Pancreas (tissue), 10 donors: ENCODE measurements at regions not wholly inside any gene's neighbourhood (a gene's known extent, or its start where the extent isn't known, plus 50 kb on each side); places are given as distances from the start of the nearest gene placed in this dataset.

ENCODE experiments used
- ATAC-seq, 4 donors: fragments of 200-7000 bp; cut with Tn5 transposase; one replicate each; pipeline versions ENCODE4 v1.8.0 to v1.9.1; 2020; ENCODE audit warnings: mild to moderate bottlenecking in 4 of 4, moderate library complexity in 4 of 4
- DNase-seq, 6 donors: peaks; one replicate each; pipeline ENCODE4 v3.0.0-alpha.2; 2020
- FAIRE-seq: peaks from 2 replicates; lab custom pipeline; 2012; peaks lifted over from hg19 to GRCh38; lab: Jason Lieb, UNC
- H3K27ac ChIP-seq, 4 donors: fragments of 200-600 bp; sonication (generic); 1 replicate in 3 of 4; 2 replicates in 1 of 4; pipeline versions ENCODE4 v1.5.0 to v1.8.0; 2020
- H3K27me3 ChIP-seq, 4 donors: fragments of 200-600 bp; one replicate each; pipeline ENCODE4 v1.8.0; 2021
- H3K36me3 ChIP-seq, 3 donors: fragments of 200-600 bp; sonication (generic) in 1 of 3; one replicate each; pipeline versions ENCODE4 v1.5.0 to v1.8.0; 2020 to 2021
- H3K4me1 ChIP-seq, 3 donors: fragments of 200-600 bp; one replicate each; pipeline ENCODE4 v1.8.0; 2021
- H3K4me3 ChIP-seq, 4 donors: fragments of 200-600 bp; sonication (generic) in 2 of 4; one replicate each; pipeline versions ENCODE4 v1.5.0 to v1.8.0; 2020 to 2021
- H3K9me3 ChIP-seq, 4 donors: fragments of 200-600 bp; one replicate each; pipeline ENCODE4 v1.8.0; 2021
- WGBS, 2 donors: extraction: QIAGEN DNeasy Blood & Tissue Kit; methylation state at CpG; one replicate each; pipeline ENCODE4 v1.1.7; 2013; 5-methylcytosine and 5-hydroxymethylcytosine counted together
- intact Hi-C, 3 donors: fragments of 100-400 bp; cut with DNase I; formaldehyde crosslinking; loops; one replicate each; pipeline versions ENCODE4 v1.11.1 to v1.14.2; 2022
- TF ChIP-seq, protein P1 (sequence below), 4 donors: fragments of 200-600 bp; sonication (generic) in 3 of 4; IDR thresholded peaks; one replicate each; pipeline versions ENCODE4 v1.5.0 to v1.8.0; 2021; ENCODE audit warnings: antibody characterized with exemption in 4 of 4
- donor health status: healthy with polysubstance abuse.
- donor health status: DM: no; HTN: no; CAD: no; lungs with moderate emphysema.
- donor health status: DM: no; HTN: no; CAD: no.
- donor health status: control.
- donor health status: control.
- donor health status: Bipolar disorder and iron deficiency.
- donor health status: DM: yes; HTN: yes; CAD: no.
- donor health status: DM: no; HTN: no; CAD: no.
- donor health status: DM: no; HTN: no; CAD: no.
- donor health status: DM: yes; HTN: yes; CAD: no.

DNA sequence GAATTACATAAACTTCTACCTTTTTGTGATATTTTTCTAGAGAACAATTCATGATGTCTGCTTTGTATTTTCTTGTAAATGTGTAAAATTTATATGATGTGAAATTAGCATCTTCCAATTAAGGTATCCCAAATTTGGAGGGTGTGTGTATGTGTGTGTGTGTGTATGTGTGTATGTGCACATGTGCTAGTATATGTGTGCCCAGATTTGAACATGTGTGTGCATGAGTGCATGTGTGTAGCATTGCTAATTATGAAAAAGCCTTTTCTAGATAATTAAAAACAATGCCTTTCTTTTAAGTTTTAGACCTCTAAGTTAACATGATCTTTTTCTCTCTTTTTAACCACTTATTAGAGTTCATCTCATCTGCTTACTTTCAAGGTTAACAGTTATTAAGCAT lies 208.0 kb upstream of the SPOPL start:
- H3K4me1 ChIP-seq: no peaks in the 10 kb centered on the region
- TF ChIP-seq, protein P1, sequence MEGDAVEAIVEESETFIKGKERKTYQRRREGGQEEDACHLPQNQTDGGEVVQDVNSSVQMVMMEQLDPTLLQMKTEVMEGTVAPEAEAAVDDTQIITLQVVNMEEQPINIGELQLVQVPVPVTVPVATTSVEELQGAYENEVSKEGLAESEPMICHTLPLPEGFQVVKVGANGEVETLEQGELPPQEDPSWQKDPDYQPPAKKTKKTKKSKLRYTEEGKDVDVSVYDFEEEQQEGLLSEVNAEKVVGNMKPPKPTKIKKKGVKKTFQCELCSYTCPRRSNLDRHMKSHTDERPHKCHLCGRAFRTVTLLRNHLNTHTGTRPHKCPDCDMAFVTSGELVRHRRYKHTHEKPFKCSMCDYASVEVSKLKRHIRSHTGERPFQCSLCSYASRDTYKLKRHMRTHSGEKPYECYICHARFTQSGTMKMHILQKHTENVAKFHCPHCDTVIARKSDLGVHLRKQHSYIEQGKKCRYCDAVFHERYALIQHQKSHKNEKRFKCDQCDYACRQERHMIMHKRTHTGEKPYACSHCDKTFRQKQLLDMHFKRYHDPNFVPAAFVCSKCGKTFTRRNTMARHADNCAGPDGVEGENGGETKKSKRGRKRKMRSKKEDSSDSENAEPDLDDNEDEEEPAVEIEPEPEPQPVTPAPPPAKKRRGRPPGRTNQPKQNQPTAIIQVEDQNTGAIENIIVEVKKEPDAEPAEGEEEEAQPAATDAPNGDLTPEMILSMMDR (IDR thresholded peaks at IDR 0.05): no peak
- ATAC-seq: no peak
- H3K27ac ChIP-seq: no peak overlapping the region
- H3K9me3 ChIP-seq: no peaks in the 10 kb centered on the region
- no peak for DNase-seq
- intact Hi-C loops: no loop called here
- H3K36me3 ChIP-seq: no peaks in the 10 kb centered on the region
- no peak for FAIRE-seq
- H3K27me3 ChIP-seq: no peaks in the 10 kb centered on the region
- H3K4me3 ChIP-seq: no peak overlapping the region

DNA sequence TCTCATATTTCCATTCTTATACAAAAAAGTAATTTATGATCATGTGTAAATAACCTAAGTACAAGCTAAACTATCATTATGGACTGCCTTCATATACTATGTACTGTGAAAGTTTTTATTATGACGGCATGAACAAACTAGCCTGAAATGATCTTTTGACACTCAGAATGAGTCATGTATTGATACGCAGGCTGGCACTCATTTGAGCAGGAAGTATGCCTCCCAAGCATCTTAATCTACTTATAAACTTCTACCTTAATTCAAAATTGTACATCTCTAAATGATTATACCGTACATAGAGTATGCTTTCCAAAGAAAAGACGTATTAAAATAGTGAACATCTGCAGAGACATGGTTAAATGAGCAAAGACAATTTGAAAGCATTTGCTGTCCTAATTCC lies 207.1 kb upstream of the SPOPL start:
- H3K9me3 ChIP-seq: no peaks in the 10 kb centered on the region
- intact Hi-C loops: no loop called here
- H3K4me1 ChIP-seq: no peaks in the 10 kb centered on the region
- ATAC-seq (no peak), FAIRE-seq (no peak), DNase-seq (no peak)
- no peaks in the 10 kb centered on the region for H3K36me3 ChIP-seq
- TF ChIP-seq, protein P1 (IDR thresholded peaks at IDR 0.05): no peak
- no peaks in the 10 kb centered on the region for H3K27me3 ChIP-seq
- no peak overlapping the region for H3K27ac ChIP-seq
- WGBS, 2 donors: 87 to 92% methylated on average over 4 of the region's 4 CpGs
- H3K4me3 ChIP-seq: no peak overlapping the region

DNA sequence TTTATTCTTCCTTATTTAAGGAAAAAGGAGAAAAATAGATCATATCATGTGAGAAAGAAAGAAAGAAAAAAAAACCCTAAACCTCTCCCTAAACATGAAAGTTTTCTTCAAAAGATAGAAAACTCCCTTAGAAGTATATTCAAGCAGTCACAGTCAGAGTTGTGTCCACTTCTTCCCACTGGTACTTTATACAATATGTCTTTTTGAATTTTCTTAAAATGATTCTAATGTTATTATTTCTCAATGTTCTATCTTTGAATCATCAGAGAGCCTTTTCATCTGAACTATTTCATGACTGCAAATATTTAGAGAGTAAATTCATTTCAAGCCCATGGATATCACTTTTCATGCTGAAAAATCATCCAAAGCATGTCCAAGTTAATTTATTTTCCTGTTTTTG lies 205.2 kb upstream of the SPOPL start:
- Histone ChIP-seq H3K4me3 (no peak overlapping the region), H3K4me1 (no peaks in the 10 kb centered on the region), H3K27me3 (no peaks in the 10 kb centered on the region), H3K27ac (no peak overlapping the region), H3K9me3 (no peaks in the 10 kb centered on the region), H3K36me3 (no peaks in the 10 kb centered on the region)
- FAIRE-seq: no peak
- intact Hi-C loops: no loop called here
- no peak for ATAC-seq
- no peak for DNase-seq
- TF ChIP-seq, protein P1 (IDR thresholded peaks at IDR 0.05): no peak

DNA sequence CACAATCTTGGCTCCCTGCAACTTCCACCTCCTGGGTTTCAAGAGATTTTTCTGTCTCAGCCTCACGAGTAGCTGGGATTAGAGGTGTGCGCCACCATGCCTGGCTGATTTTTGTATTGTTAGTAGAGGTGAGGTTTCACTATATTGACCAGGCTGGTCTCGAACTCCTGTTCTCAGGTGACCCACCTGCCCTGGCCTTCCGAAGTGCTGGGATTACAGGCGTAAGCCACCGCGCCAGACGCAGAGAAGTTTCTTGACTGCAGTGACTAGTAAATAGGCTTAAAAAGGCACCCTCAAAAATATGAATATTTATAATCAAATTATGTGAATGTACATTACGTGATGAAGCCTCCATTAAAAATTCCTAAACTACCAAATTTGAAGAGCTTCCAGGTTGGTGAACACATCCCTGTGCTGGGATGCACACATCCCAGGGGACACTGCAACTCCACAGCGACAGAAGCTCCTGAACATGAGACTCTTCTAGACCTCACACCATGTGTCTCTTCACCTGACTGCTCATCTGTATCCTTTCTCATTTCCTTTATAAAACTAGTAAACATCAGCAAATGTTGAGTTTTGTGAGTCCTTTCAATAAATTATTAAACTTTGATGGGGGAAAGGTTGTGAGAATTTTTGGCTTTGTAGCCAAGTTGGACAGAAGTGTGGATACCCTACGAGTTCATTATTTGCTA lies 203.3 kb upstream of the SPOPL start:
- WGBS, 2 donors: 96 to 97% methylated on average over 11 of the region's 11 CpGs
- intact Hi-C loops: no loop called here
- no peak for FAIRE-seq

DNA sequence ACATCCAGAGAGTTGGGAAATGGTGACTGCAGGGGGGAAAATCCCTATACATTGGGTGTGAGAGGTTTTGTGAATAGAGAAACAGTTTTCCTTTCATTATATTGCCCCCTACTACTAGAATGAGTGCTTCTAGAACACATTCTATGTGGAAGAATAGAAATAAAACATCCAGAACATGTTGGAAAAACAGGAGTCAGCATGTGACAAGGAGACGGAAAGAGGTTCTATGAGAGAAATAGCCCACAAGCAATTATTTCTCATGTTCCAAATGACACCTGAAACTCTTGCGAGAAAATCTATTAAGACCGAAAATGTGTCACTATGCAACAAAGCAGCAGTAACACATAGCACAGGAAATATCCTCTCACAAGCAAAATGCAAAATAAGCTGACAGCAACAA lies 202.7 kb upstream of the SPOPL start:
- FAIRE-seq (no peak), DNase-seq (no peak), ATAC-seq (no peak)
- intact Hi-C loops: no loop called here
- WGBS, 2 donors: 92 to 93% methylated on average over 3 of the region's 3 CpGs
- Histone ChIP-seq H3K4me1 (no peaks in the 10 kb centered on the region), H3K36me3 (no peaks in the 10 kb centered on the region), H3K4me3 (no peak overlapping the region), H3K9me3 (no peaks in the 10 kb centered on the region), H3K27me3 (no peaks in the 10 kb centered on the region), H3K27ac (no peak overlapping the region)
- TF ChIP-seq, protein P1 (IDR thresholded peaks at IDR 0.05): no peak

More for the DNA sequence above, 203.3 kb upstream of the SPOPL start:
- H3K36me3 ChIP-seq: no peaks in the 10 kb centered on the region
- H3K4me1 ChIP-seq: no peaks in the 10 kb centered on the region
- TF ChIP-seq, protein P1 (IDR thresholded peaks at IDR 0.05): no peak
- no peak for DNase-seq
- H3K27ac ChIP-seq: no peak overlapping the region
- no peaks in the 10 kb centered on the region for H3K27me3 ChIP-seq
- ATAC-seq: no peak
- no peak overlapping the region for H3K4me3 ChIP-seq
- no peaks in the 10 kb centered on the region for H3K9me3 ChIP-seq
